HG03060 (cell line): ENCODE measurements at regions not wholly inside any gene's neighbourhood (a gene's known extent, or its start where the extent isn't known, plus 50 kb on each side); places are given as distances from the start of the nearest gene placed in this dataset.
"Not testable (repeated sequence)": the region's sequence is repeated elsewhere in the genome, so short reads cannot be mapped to it uniquely, and the experiment has no call there.

Experiments used
- ATAC-seq: cut with Tn5 transposase; IDR thresholded peaks from one replicate; pipeline ENCODE4 v1.9.1; 2021; ENCODE audit warnings: low read depth, moderate number of reproducible peaks; ENCODE audit not compliant: unreplicated experiment

DNA sequence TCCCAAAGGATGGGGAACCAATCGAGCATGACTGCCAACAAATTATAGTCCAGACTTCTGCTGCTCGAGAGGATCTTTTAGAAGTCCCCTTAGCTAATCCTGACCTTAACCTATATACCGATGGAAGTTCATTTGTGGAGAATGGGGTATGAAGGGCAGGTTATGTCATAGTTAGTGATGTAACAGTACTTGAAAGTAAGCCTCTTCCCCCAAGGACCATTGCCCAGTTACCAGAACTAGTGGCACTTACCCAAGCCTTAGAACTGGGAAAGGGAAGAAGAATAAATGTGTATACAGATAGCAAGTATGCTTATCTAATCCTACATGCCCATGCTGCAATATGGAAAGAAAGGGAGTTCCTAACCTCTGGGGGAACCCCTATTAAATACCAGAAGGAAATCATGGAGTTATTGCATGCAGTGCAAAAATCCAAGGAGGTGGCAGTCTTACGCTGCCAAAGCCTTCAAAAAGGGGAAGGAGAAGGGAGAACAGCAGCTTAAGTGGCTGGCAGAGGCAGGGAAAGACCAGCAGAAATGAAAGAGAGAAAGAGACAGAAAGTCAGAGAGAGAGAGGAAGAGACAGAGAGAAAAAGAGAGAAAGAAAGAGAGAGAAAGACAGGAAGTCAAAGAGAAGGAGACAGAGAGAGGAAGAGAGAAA lies 224.4 kb upstream of the SLC8A1 start:
- ATAC-seq, result not testable (repeated sequence)

GRCh38 chr2:40680547-40680946 lies 228.7 kb upstream of the SLC8A1 start:
- ATAC-seq, result peak; percentile 94

GRCh38 chr2:40690036-40690435 lies 238.1 kb upstream of the SLC8A1 start:
- ATAC-seq, result no peak

- no peak for ATAC-seq
Observed at GRCh38 chr2:40690525-40690924, 238.6 kb upstream of the SLC8A1 start.

DNA sequence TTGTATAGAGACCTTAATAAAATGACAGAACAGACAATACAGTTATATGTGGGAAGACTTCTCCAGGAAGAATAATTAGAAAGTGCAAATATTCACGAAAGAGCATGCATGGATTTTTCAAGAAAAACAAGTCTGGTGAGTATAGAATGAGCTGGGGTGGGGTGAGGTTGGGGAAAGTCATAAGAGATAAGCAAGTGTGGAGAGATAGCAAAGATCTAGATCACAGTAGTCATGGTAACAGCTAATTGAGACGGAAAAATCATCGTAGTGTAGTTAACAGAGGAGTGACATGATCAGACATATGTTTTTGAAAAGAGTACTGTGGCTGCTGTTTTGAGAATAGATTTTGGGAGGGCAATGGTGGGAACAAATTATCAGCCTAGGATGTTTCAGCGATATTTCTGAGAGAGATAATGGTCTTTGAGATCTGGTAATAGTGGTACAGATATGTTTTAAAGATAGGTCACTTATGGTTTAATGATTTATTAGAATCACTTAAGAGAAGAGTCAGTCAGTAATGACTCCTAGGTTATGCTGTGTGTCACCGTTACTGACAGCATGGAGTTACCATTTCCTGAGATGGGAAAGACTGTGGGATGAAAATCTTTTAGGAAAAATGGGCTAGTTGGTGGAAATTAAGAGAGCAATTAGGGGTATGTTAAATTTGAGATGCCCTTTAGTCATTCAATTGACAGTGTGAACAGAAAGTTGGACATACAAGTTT lies 248.5 kb upstream of the SLC8A1 start:
- no peak for ATAC-seq

GRCh38 chr2:40712197-40712894 lies 260.5 kb upstream of the SLC8A1 start:
- not testable (repeated sequence) for ATAC-seq

- no peak for ATAC-seq
Observed at GRCh38 chr2:40716879-40717278, 265.0 kb upstream of the SLC8A1 start.

GRCh38 chr2:40719414-40719813 lies 267.5 kb upstream of the SLC8A1 start:
- no peak for ATAC-seq

DNA sequence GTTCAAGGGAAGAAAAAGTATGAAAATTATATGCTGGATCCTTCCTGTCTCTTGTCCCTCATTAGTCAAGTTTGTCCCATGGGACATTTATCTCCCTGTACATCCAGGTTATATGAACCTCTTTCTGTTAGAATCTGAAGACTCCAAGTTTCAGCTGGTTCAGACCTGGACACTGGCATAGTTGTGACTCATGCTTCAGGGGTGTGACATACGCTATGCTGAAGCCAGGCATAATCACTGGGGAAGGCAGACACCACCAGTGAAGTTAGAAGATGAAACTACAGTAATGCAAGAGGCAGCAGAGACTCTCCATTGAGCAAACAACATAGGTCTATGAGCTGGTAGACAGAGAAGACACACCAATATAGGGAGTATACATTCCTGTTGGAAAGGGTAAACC lies 269.7 kb upstream of the SLC8A1 start:
- no peak for ATAC-seq

- no peak for ATAC-seq
Observed at GRCh38 chr2:40723194-40723593, 271.3 kb upstream of the SLC8A1 start.

GRCh38 chr2:40725040-40725439 lies 273.1 kb upstream of the SLC8A1 start:
- ATAC-seq, result no peak

DNA sequence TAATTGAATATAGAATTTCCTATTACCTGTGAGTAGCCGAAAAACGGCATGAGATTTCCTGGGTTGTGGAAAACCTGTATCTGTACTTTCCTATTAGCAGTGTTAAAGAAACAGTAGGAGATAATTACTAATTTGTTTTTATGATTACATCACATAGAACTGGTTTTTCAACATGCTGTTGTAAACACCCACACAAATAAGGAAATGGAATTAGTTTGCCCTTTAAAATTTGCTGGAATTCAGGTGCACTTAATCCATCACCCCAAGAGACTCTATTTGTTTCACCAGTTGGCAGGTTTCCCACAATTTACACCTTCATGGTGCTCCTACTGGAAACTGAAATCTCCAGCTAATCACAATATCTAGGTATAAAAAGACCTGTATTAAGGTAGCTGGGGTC lies 274.1 kb upstream of the SLC8A1 start:
- ATAC-seq, result no peak

DNA sequence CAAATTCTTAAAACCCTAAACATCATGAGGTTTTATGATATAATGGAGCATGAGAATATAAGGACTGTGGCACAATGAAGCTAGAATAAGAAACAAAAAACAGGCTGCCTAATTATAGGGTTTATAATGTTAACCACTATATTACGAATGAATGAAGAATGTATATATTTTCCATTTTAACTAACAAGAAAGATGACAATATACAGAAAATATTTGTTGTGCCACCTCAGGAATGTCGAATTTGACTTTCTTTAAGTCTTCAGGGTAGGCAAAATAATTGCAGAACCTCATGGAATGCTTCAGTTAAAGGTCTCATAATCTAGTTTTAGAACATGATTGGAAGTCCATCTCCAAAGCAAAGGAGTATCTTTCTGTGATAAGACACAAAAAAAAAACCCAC lies 282.9 kb upstream of the SLC8A1 start:
- no peak for ATAC-seq

DNA sequence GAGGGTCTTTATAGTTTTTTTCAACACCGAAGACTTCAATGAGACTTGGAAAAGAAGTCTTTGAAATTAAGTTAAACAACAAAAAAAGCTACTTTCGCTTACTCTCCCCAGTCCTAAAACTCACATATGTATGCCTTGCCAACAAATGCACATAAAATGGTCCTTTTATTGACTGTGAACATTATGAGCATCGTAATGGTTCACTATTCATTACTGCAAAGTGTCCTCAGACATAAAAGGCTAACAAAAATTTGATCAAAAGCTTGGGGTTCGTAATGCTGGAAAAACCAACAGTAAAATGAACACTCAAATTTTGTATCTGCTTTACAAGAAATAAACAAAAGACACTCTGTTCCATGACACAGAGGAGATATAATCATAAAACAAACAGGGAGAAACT lies 285.3 kb upstream of the SLC8A1 start:
- no peak for ATAC-seq

- no peak for ATAC-seq
Observed at GRCh38 chr2:40740419-40740818, 288.5 kb upstream of the SLC8A1 start.

DNA sequence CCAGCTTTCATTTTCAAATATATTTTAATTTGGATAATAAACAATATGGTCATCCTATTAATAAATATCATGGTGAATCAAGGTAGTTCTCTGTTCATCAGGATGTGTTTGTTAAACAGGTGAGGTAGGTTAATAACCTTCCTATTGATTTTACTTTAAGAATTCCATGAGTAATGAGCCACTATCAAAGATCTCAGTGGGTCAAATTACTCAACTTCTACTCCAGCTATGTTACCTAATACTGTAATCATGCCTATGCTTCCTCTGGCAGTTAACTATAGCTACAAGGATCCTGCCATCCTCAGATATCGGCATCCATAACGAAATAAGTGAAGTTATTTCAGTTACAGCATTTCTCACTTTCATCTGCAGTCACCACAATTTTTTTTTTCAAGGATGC lies 289.6 kb upstream of the SLC8A1 start:
- ATAC-seq, result no peak

DNA sequence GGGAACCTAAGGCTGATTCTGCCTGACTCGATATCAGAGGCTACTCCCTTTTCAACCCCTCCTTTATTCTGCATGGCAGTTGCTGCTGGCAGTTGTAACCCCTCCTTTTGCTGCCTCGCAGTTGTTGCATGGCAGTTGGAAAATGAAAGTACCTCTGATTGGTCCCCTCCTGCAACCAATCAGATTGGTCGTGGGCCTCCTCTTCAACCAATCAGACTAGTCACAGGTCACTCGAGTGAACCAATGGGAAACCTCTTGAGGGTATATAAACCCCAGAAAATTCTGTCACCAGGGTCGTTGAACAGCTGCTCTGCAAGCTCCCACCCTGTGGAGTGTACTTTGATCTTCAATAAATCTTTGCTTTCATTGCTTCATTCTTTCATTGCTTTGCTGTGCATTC lies 294.3 kb upstream of the SLC8A1 start:
- ATAC-seq, result no peak

GRCh38 chr2:40751981-40752380 lies 300.1 kb upstream of the SLC8A1 start:
- ATAC-seq, result no peak

GRCh38 chr2:40752796-40753195 lies 300.9 kb upstream of the SLC8A1 start:
- no peak for ATAC-seq

DNA sequence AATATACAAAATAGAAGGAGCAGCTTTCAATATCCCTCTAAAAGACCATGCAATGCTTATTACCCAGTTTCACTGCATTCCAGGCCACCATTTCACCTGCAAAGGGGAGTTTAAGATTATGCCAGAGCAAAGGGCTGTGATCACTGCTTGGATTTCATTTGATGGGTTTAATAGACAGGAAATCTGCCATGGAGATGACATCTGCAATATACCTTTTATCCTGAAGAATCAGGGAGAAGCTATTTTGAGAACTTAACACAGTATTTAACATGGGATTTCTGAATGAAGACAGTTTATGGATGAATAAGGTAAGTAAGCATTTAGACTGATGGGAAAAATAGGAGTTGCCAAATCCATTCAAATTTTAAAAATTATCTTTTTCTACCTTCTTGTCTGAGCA lies 303.0 kb upstream of the SLC8A1 start:
- no peak for ATAC-seq

DNA sequence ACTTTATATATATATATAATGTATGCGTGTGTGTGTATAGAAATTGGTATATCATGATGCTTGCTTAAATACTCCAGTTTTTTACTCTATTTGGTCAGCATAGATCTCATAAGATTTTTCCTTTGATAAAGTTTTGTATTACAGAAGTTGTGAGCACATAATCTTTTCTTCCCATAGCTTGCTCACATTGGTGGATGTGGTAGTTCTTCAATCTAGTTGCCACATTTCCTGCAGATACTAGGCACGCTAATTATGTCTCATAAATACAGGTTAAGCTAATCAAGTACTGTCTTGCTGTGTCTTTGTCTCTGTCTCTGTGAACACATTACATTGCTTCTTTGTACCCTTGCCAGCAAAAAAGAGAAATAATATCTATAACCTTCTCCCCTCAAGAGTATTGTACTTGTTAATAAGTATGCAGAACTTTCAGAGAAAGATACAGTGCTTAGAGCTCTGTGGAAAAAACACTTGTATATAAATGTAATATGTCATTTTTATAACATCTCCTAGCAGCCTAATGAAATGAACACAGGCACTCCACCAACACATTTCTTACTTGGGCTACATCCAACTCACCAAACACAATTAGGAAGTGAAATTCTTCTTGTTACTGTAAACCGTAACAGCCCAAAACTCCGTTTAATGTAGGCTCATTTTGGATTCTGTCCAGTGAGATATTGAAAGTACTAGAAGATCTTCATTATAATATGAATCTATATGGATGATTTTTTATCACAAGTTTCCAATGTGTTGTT lies 306.7 kb upstream of the SLC8A1 start:
- no peak for ATAC-seq
